Panc1 (cell line): ENCODE measurements at regions not wholly inside any gene's neighbourhood (a gene's known extent, or its start where the extent isn't known, plus 50 kb on each side); places are given as distances from the start of the nearest gene placed in this dataset.

Source experiments
- ATAC-seq: fragments of 200-7000 bp; cut with Tn5 transposase; 2 replicates; pipeline ENCODE4 v1.9.1; 2020; ENCODE audit warnings: mild to moderate bottlenecking, moderate library complexity
- BruUV-seq: library from RNA; stranded (reverse); fragments of 400-500 nt; replicated peaks from 2 replicates; lab custom pipeline; 2021; lab: Mats Ljungman, UMichigan
- CTCF ChIA-PET: fragments of 300-600 bp; sonication (Branson Sonifier 250); formaldehyde crosslinking; loops from one replicate; lab custom pipeline; 2022; ENCODE audit warnings: antibody characterized with exemption; lab: Charles Lee
- POLR2A ChIA-PET: fragments of 300-600 bp; sonication (Branson Sonifier 250); formaldehyde crosslinking; loops from one replicate; lab custom pipeline; 2022; ENCODE audit warnings: antibody characterized with exemption; lab: Charles Lee
- DNase-seq: peaks from one replicate; pipeline ENCODE4 v3.0.0-alpha.2; 2010; ENCODE audit warnings: low read depth, low spot score
- H3K27ac ChIP-seq: 2 replicates; pipeline ENCODE4 v1.5.1; 2011; ENCODE audit warnings: mild to moderate bottlenecking, low read length, inconsistent platforms
- H3K27me3 ChIP-seq: fragments of 200-500 bp; sonication (Bioruptor generic); 2 replicates; pipeline ENCODE4 v1.6.0; 2014; ENCODE audit warnings: low read length, inconsistent platforms; ENCODE audit not compliant: control insufficient read depth, insufficient read depth
- H3K36me3 ChIP-seq: fragments of 200-500 bp; sonication (Bioruptor generic); 2 replicates; pipeline ENCODE4 v1.5.1; 2014; ENCODE audit warnings: inconsistent platforms, mild to moderate bottlenecking, low read length, moderate library complexity; ENCODE audit not compliant: control insufficient read depth, insufficient read depth
- H3K4me1 ChIP-seq: 2 replicates; pipeline ENCODE4 v1.5.1; 2011; ENCODE audit warnings: inconsistent platforms, mild to moderate bottlenecking, low read length, moderate library complexity; ENCODE audit not compliant: control insufficient read depth, insufficient read depth
- H3K4me3 ChIP-seq, 2 experiments: 2 replicates each; pipeline ENCODE4 v1.5.1; 2011 to 2012; ENCODE audit warnings: low read depth in 2 of 2, low read length in 2 of 2, mild to moderate bottlenecking in 2 of 2, inconsistent platforms in 1 of 2, moderate library complexity in 1 of 2
- H3K9me3 ChIP-seq: fragments of 200-500 bp; sonication (Bioruptor generic); 2 replicates; pipeline ENCODE4 v1.5.1; 2014; ENCODE audit warnings: low read depth, mild to moderate bottlenecking, inconsistent platforms, low read length, moderate library complexity; ENCODE audit not compliant: control insufficient read depth, insufficient read depth
- POLR2AphosphoS5 ChIP-seq: IDR thresholded peaks from 2 replicates; pipeline ENCODE4 v1.6.1; 2012; ENCODE audit warnings: mild to moderate bottlenecking, low read depth, low read length, moderate library complexity
- SIN3A ChIP-seq: IDR thresholded peaks from 2 replicates; pipeline ENCODE4 v1.6.1; 2012; ENCODE audit warnings: low read depth, mild to moderate bottlenecking, low read length, moderate library complexity, borderline replicate concordance; ENCODE audit not compliant: insufficient read depth
- TCF7L2 ChIP-seq: IDR thresholded peaks from 2 replicates; pipeline ENCODE4 v1.6.1; 2011; ENCODE audit warnings: mild to moderate bottlenecking, low read depth, low read length, inconsistent platforms
- in situ Hi-C: cut with HindIII; loops from 2 replicates; pipeline ENCODE4 v1.10.0; 2016; ENCODE audit warnings: low sequenced_read_pairs, low pct_unique_long_range_greater_than_20kb
- intact Hi-C: fragments of 100-400 bp; cut with micrococcal nuclease; formaldehyde crosslinking; loops from one replicate; pipeline ENCODE4 v1.10.0; 2022; ENCODE audit not compliant: unreplicated experiment
- TF ChIP-seq, protein P1 (sequence below), 2 experiments: IDR thresholded peaks; 2 replicates each; pipeline ENCODE4 v1.6.1; 2011 to 2012; ENCODE audit warnings: low read depth in 2 of 2, control low read depth in 1 of 2, low read length in 1 of 2, mild to moderate bottlenecking in 1 of 2, moderate library complexity in 1 of 2; ENCODE audit not compliant: insufficient read depth in 1 of 2
- TF ChIP-seq, protein P2 (sequence below): fragments of 450-650 bp; IDR thresholded peaks from 2 replicates; pipeline ENCODE4 v1.5.1; 2017; ENCODE audit warnings: mild to moderate bottlenecking

DNA sequence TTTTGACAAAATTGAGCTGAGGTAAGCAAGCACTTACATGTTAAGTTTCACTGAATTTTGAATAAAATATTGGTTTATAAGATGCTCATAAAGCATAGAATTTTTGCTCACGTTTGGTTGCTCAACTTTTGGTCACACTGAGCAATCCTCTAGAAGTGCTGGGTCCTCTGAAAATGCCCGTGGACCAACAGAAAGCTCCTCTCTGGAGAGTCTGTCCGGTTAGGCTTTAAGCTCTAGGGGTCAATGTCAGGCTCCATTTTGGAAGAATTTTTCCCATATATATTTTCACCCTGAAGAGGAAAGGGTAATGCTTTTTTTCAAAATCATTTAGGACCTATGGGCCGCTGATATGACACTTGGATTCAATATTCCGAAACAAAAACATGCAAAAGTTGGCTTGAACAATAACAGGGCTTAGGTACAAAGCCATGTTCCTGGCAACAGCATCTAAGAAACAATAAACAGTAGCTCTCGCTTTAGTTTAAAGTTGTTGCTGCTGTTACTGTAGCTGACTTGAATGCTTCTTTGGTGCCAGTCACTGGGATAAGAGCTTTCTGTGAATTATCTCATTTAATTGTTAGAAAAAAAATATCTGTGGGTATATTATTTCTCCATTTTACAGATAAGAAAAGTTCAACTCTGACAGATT, 131.7 kb upstream of the ESRRG start:
- TF ChIP-seq POLR2AphosphoS5 (no peak), TCF7L2 (no peak), SIN3A (no peak)
- TF ChIP-seq, protein P1, sequence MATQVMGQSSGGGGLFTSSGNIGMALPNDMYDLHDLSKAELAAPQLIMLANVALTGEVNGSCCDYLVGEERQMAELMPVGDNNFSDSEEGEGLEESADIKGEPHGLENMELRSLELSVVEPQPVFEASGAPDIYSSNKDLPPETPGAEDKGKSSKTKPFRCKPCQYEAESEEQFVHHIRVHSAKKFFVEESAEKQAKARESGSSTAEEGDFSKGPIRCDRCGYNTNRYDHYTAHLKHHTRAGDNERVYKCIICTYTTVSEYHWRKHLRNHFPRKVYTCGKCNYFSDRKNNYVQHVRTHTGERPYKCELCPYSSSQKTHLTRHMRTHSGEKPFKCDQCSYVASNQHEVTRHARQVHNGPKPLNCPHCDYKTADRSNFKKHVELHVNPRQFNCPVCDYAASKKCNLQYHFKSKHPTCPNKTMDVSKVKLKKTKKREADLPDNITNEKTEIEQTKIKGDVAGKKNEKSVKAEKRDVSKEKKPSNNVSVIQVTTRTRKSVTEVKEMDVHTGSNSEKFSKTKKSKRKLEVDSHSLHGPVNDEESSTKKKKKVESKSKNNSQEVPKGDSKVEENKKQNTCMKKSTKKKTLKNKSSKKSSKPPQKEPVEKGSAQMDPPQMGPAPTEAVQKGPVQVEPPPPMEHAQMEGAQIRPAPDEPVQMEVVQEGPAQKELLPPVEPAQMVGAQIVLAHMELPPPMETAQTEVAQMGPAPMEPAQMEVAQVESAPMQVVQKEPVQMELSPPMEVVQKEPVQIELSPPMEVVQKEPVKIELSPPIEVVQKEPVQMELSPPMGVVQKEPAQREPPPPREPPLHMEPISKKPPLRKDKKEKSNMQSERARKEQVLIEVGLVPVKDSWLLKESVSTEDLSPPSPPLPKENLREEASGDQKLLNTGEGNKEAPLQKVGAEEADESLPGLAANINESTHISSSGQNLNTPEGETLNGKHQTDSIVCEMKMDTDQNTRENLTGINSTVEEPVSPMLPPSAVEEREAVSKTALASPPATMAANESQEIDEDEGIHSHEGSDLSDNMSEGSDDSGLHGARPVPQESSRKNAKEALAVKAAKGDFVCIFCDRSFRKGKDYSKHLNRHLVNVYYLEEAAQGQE (IDR thresholded peaks at IDR 0.05; ENCODE audit: insufficient read depth in 1 of 2, low read depth in 2 of 2, low read length in 1 of 2), result no peak
- TF ChIP-seq, protein P2, sequence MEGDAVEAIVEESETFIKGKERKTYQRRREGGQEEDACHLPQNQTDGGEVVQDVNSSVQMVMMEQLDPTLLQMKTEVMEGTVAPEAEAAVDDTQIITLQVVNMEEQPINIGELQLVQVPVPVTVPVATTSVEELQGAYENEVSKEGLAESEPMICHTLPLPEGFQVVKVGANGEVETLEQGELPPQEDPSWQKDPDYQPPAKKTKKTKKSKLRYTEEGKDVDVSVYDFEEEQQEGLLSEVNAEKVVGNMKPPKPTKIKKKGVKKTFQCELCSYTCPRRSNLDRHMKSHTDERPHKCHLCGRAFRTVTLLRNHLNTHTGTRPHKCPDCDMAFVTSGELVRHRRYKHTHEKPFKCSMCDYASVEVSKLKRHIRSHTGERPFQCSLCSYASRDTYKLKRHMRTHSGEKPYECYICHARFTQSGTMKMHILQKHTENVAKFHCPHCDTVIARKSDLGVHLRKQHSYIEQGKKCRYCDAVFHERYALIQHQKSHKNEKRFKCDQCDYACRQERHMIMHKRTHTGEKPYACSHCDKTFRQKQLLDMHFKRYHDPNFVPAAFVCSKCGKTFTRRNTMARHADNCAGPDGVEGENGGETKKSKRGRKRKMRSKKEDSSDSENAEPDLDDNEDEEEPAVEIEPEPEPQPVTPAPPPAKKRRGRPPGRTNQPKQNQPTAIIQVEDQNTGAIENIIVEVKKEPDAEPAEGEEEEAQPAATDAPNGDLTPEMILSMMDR, result no peak; the same call in 1 of the 2 replicates
- no TSS peak for BruUV-seq
- ChIA-PET CTCF (no interaction called here), POLR2A (no interaction called here)
- H3K27ac ChIP-seq, result no peak overlapping the region
- H3K36me3 ChIP-seq, result no peaks in the 10 kb centered on the region
- ATAC-seq (no peak), DNase-seq (no peak)
- intact Hi-C loops (no loop called here), in situ Hi-C loops (no loop called here)
- H3K4me3 ChIP-seq, result no peak overlapping the region
- H3K4me1 ChIP-seq, result no peaks in the 10 kb centered on the region
- H3K9me3 ChIP-seq, result no peaks in the 10 kb centered on the region
- no peaks in the 10 kb centered on the region for H3K27me3 ChIP-seq

DNA sequence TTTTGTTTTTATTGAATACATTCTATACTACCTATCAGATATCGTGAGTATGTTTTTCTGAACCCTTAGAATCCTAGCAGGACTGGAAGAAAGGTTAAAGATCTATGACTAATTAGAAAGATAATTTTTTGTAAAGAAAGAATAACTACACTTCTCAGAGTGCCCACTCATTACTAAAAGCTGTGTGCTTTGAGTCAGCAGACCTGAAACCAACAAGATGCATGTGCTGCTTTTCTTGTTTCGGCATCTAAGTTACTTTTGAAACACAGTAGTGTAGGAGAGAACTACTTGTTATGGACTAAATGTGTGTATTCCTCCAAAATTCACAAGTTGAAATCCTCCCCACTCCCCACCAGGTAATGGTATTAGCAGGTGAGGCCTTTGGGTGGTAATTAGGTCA, 127.8 kb upstream of the ESRRG start:
- no peak for ATAC-seq
- ChIA-PET CTCF (no interaction called here), POLR2A (no interaction called here)
- no peak overlapping the region for H3K4me3 ChIP-seq
- H3K9me3 ChIP-seq, result no peaks in the 10 kb centered on the region
- DNase-seq, result no peak
- intact Hi-C loops, result no loop called here
- TF ChIP-seq POLR2AphosphoS5 (no peak), SIN3A (no peak), TCF7L2 (no peak)
- TF ChIP-seq, protein P1 (IDR thresholded peaks at IDR 0.05; ENCODE audit: insufficient read depth in 1 of 2, low read depth in 2 of 2, low read length in 1 of 2), result no peak
- TF ChIP-seq, protein P2, result no peak
- no peaks in the 10 kb centered on the region for H3K4me1 ChIP-seq
- H3K36me3 ChIP-seq, result no peaks in the 10 kb centered on the region
- no peaks in the 10 kb centered on the region for H3K27me3 ChIP-seq
- in situ Hi-C loops, result no loop called here
- no peak overlapping the region for H3K27ac ChIP-seq
- no TSS peak for BruUV-seq
